HEK293 (cell line): ENCODE measurements at regions not wholly inside any gene's neighbourhood (a gene's known extent, or its start where the extent isn't known, plus 50 kb on each side); places are given as distances from the start of the nearest gene placed in this dataset.

Source experiments
- CTCF ChIA-PET: fragments of 350-600 bp; formaldehyde crosslinking; extraction: SDS; loops from one replicate; lab custom pipeline; 2021; ENCODE audit warnings: antibody characterized with exemption; lab: Yijun Ruan, JAX
- POLR2A ChIA-PET: fragments of 300-600 bp; formaldehyde crosslinking; extraction: SDS; loops from one replicate; lab custom pipeline; 2020; ENCODE audit warnings: antibody characterized with exemption, inconsistent platforms; lab: Yijun Ruan, JAX
- H3K27ac ChIP-seq: fragments of 200-500 bp; sonication (Bioruptor generic); 2 replicates; pipeline ENCODE4 v1.5.1; 2014; ENCODE audit warnings: low read depth, low read length, control low read depth, inconsistent platforms; ENCODE audit errors: extremely low read depth
- H3K36me3 ChIP-seq, 2 experiments: fragments of 200-500 bp in 1 of 2; sonication (Bioruptor generic) in 1 of 2; 1 replicate in 1 of 2; 2 replicates in 1 of 2; pipeline ENCODE4 v1.5.1; 2014 to 2017; ENCODE audit warnings: inconsistent platforms in 2 of 2, low read length in 2 of 2; ENCODE audit not compliant: control insufficient read depth in 2 of 2, insufficient read depth in 1 of 2
- H3K4me1 ChIP-seq: fragments of 200-500 bp; sonication (Bioruptor generic); 2 replicates; pipeline ENCODE4 v1.5.1; 2014; ENCODE audit warnings: mild to moderate bottlenecking, low read length, inconsistent platforms; ENCODE audit not compliant: control insufficient read depth, insufficient read depth
- H3K4me3 ChIP-seq: 2 replicates; pipeline ENCODE4 v1.5.1; 2011; ENCODE audit warnings: low read depth, mild to moderate bottlenecking, control low read depth, low read length, moderate library complexity
- H3K9me3 ChIP-seq: fragments of 200-500 bp; sonication (Bioruptor generic); 2 replicates; pipeline ENCODE4 v1.5.1; 2014; ENCODE audit warnings: low read depth, low read length, inconsistent platforms; ENCODE audit not compliant: control insufficient read depth, insufficient read depth
- GLIS1 ChIP-seq: fragments of 450-650 bp; formaldehyde crosslinking; IDR thresholded peaks from 2 replicates; pipeline ENCODE4 v1.5.1; 2016; ENCODE audit warnings: missing biosample characterization, missing genetic modification characterization
- HOXC10 ChIP-seq: sonication (generic); formaldehyde crosslinking; IDR thresholded peaks from 2 replicates; pipeline ENCODE4 v1.8.1; 2023; ENCODE audit warnings: mild to moderate bottlenecking, missing genetic modification reagents
- REPIN1 ChIP-seq: fragments of 450-650 bp; formaldehyde crosslinking; IDR thresholded peaks from 2 replicates; pipeline ENCODE4 v1.5.1; 2017; ENCODE audit warnings: missing biosample characterization, missing genetic modification characterization, low read depth
- REST ChIP-seq: fragments of 450-650 bp; formaldehyde crosslinking; IDR thresholded peaks from 2 replicates; pipeline ENCODE4 v1.5.1; 2016; ENCODE audit warnings: missing biosample characterization, missing genetic modification characterization
- TCF7L2 ChIP-seq: IDR thresholded peaks from 2 replicates; pipeline ENCODE4 v1.6.1; 2011; ENCODE audit warnings: low read depth, mild to moderate bottlenecking, inconsistent platforms, low read length, moderate library complexity, borderline replicate concordance
- ZBTB48 ChIP-seq: fragments of 450-650 bp; formaldehyde crosslinking; IDR thresholded peaks from 2 replicates; pipeline ENCODE4 v1.5.1; 2016; ENCODE audit warnings: missing biosample characterization, missing genetic modification characterization
- ZEB2 ChIP-seq: fragments of 450-650 bp; formaldehyde crosslinking; IDR thresholded peaks from 2 replicates; pipeline ENCODE4 v1.5.1; 2016; ENCODE audit warnings: missing biosample characterization, missing genetic modification characterization
- ZFP37 ChIP-seq: fragments of 450-650 bp; formaldehyde crosslinking; IDR thresholded peaks from 2 replicates; pipeline ENCODE4 v1.5.1; 2016; ENCODE audit warnings: missing biosample characterization, missing genetic modification characterization
- ZNF133 ChIP-seq: fragments of 450-650 bp; formaldehyde crosslinking; IDR thresholded peaks from 2 replicates; pipeline ENCODE4 v1.5.1; 2016; ENCODE audit warnings: missing biosample characterization, missing genetic modification characterization
- ZNF16 ChIP-seq: fragments of 450-650 bp; formaldehyde crosslinking; IDR thresholded peaks from 2 replicates; pipeline ENCODE4 v1.5.1; 2016; ENCODE audit warnings: low read depth, missing biosample characterization, missing genetic modification characterization
- ZNF211 ChIP-seq: fragments of 450-650 bp; formaldehyde crosslinking; IDR thresholded peaks from 2 replicates; pipeline ENCODE4 v1.5.1; 2016; ENCODE audit warnings: low read depth, missing biosample characterization, missing genetic modification characterization
- ZNF23 ChIP-seq: fragments of 450-650 bp; formaldehyde crosslinking; IDR thresholded peaks from 2 replicates; pipeline ENCODE4 v1.5.1; 2016; ENCODE audit warnings: missing biosample characterization, missing genetic modification characterization, borderline replicate concordance
- ZNF544 ChIP-seq: fragments of 450-650 bp; formaldehyde crosslinking; IDR thresholded peaks from 2 replicates; pipeline ENCODE4 v1.5.0; 2017; ENCODE audit warnings: missing biosample characterization, missing genetic modification characterization
- ZNF561 ChIP-seq: fragments of 450-650 bp; IDR thresholded peaks from 2 replicates; pipeline ENCODE4 v1.5.1; 2018; ENCODE audit warnings: missing biosample characterization, missing genetic modification characterization, borderline replicate concordance
- ZNF585B ChIP-seq: fragments of 450-650 bp; formaldehyde crosslinking; IDR thresholded peaks from 2 replicates; pipeline ENCODE4 v1.5.1; 2016; ENCODE audit warnings: missing biosample characterization, missing genetic modification characterization
- ZNF624 ChIP-seq: fragments of 450-650 bp; formaldehyde crosslinking; IDR thresholded peaks from 2 replicates; pipeline ENCODE4 v1.5.1; 2017; ENCODE audit warnings: missing biosample characterization, missing genetic modification characterization
- ZNF747 ChIP-seq: fragments of 450-650 bp; formaldehyde crosslinking; IDR thresholded peaks from 2 replicates; pipeline ENCODE4 v1.5.1; 2016; ENCODE audit warnings: missing biosample characterization, missing genetic modification characterization
- ZNF777 ChIP-seq: fragments of 450-650 bp; formaldehyde crosslinking; IDR thresholded peaks from 2 replicates; pipeline ENCODE4 v1.5.1; 2017; ENCODE audit warnings: missing biosample characterization, missing genetic modification characterization, borderline replicate concordance
- ZNF785 ChIP-seq: fragments of 450-650 bp; formaldehyde crosslinking; IDR thresholded peaks from 2 replicates; pipeline ENCODE4 v1.5.1; 2016; ENCODE audit warnings: missing biosample characterization, missing genetic modification characterization
- TF ChIP-seq, protein P1 (sequence below): fragments of 450-650 bp; formaldehyde crosslinking; IDR thresholded peaks from 2 replicates; pipeline ENCODE4 v1.5.1; 2016; ENCODE audit warnings: missing biosample characterization, missing genetic modification characterization

DNA sequence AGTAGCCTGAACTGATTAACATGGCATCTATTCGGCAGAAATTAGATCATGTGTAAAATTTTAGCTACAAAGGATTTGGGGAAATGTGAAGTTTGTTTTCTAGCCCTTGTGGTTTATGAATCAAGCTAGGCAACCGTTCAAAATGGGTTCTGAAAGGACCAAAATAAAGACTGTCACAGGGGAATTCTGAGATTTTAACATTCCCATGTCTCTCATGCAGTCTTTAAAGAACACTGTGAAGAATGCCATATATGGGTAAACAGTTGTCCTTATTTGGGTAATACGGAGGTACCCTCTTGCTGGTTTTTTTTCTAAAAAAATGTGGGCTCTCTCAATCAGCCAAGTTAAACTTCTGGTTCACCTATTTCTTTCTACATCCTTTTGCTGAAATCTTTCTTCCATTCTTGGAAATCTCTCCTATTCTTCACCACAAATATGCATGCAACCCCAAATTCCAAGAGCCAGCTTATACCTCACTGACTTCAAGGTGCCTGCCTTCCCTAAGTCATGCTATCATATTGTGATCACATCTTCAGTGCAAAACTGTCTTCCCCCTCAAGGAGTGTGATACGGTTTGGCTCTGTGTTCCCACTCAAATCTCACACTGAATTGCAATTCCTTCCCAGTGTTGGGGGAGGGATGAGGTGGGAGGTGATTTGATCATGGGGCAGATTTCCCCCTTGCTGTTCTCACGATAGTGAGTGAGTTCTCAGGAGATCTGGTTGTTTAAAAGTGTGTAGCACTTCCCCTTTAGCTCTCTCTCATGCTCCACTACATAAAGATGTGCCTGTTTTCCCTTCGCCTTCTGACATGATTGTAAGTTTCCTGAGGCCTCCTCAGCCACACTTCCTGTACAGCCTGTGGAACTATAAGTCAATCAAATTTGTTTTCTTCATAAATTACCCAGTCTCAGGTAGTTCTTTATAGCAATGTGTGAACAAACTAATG lies 308.7 kb downstream of the TTLL7 start:
- H3K27ac ChIP-seq, result no peak overlapping the region
- CTCF ChIA-PET, result no interaction called here
- TF ChIP-seq ZNF785 (tag by site-specific recombination) (no peak), ZNF16 (tag by site-specific recombination) (no peak), ZNF133 (tag by site-specific recombination) (no peak), GLIS1 (tag by site-specific recombination) (no peak), ZFP37 (tag by site-specific recombination) (no peak), ZNF23 (no peak), TCF7L2 (no peak), ZNF777 (tag by site-specific recombination) (no peak), HOXC10 (CRISPR knock-in tag) (no peak), ZNF544 (no peak), ZBTB48 (no peak), ZEB2 (no peak)
- TF ChIP-seq, all 188 proteins: peak for 0
- Histone ChIP-seq H3K9me3 (no peaks in the 10 kb centered on the region), H3K36me3 (no peaks in the 10 kb centered on the region), H3K4me3 (no peak overlapping the region), H3K4me1 (0 out of 2 replicates have a peak, but pooled peaks cover 2% of the 10 kb centered on the region)
- POLR2A ChIA-PET, result no interaction called here

DNA sequence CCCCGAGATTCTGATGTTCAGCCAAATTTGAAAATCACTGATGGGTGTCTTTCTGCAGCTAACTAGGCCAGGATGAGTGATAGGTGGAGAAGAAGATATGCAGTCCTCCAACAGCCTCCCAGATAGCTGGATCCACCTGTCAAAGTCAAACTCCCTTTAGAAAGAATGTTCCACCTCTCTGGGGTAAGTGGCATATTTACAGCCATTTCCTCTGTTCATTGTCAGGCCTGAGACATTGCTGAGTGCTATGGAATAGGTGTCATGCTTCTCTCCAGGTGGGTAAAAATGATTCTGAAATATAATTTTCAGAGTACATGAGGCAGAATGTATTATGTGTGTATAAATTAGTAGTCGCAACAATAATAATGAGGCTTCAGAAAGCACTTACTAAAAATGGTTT lies 316.8 kb downstream of the TTLL7 start:
- Histone ChIP-seq H3K27ac (no peak overlapping the region), H3K4me1 (no peaks in the 10 kb centered on the region), H3K9me3 (no peaks in the 10 kb centered on the region), H3K36me3 (no peaks in the 10 kb centered on the region), H3K4me3 (no peak overlapping the region)
- ChIA-PET CTCF (no interaction called here), POLR2A (no interaction called here)
- TF ChIP-seq ZNF747 (no peak), ZNF624 (tag by site-specific recombination) (no peak), ZNF211 (tag by site-specific recombination) (no peak)

DNA sequence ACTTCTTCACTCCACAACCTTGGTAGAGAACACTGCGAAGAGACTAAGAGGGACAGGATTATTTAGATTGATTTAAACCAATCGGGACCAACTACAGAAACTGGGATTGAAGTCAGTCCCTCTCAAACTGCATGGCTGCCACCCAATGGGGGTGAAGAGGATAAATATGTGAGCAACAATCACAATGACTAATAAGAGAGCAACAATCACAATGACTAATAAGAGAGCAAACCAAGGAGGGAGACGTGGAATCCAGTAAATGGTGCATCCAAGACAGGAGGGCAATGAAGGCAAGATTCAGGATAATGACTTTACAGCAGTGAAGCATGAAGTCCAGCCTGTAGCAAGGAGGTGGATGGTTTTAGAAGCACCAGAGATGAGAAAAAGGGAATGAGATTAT lies 322.8 kb downstream of the TTLL7 start:
- no peaks in the 10 kb centered on the region for H3K9me3 ChIP-seq
- POLR2A ChIA-PET, result no interaction called here
- TF ChIP-seq, protein P1, sequence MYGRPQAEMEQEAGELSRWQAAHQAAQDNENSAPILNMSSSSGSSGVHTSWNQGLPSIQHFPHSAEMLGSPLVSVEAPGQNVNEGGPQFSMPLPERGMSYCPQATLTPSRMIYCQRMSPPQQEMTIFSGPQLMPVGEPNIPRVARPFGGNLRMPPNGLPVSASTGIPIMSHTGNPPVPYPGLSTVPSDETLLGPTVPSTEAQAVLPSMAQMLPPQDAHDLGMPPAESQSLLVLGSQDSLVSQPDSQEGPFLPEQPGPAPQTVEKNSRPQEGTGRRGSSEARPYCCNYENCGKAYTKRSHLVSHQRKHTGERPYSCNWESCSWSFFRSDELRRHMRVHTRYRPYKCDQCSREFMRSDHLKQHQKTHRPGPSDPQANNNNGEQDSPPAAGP (tag by site-specific recombination), result no peak
- TF ChIP-seq REST (tag by site-specific recombination), result no peak
- TF ChIP-seq ZNF561 (tag by site-specific recombination), result no peak
- TF ChIP-seq REPIN1 (tag by site-specific recombination), result no peak
- no peak for TF ChIP-seq ZNF585B (tag by site-specific recombination)

More for the DNA sequence above, 322.8 kb downstream of the TTLL7 start:
- no peaks in the 10 kb centered on the region for H3K4me1 ChIP-seq
- no peaks in the 10 kb centered on the region for H3K36me3 ChIP-seq
- H3K4me3 ChIP-seq, result no peak overlapping the region
- CTCF ChIA-PET, result no interaction called here
- H3K27ac ChIP-seq, result no peak overlapping the region
